Tibial nerve (tissue), 4 donors: ENCODE measurements at regions not wholly inside any gene's neighbourhood (a gene's known extent, or its start where the extent isn't known, plus 50 kb on each side); places are given as distances from the start of the nearest gene placed in this dataset.

ENCODE experiments used
- DNase-seq, 2 donors: peaks; one replicate each; pipeline ENCODE4 v3.0.0-alpha.2; 2019; ENCODE audit warnings: low spot score in 2 of 2
- H3K27ac ChIP-seq, 4 donors: fragments of 200-600 bp; sonication (generic) in 3 of 4; one replicate each; pipeline ENCODE4 v1.5.1; 2017 to 2019; ENCODE audit warnings: mild to moderate bottlenecking in 1 of 4
- H3K27me3 ChIP-seq, 2 donors: fragments of 200-600 bp; sonication (generic) in 1 of 2; one replicate each; pipeline versions ENCODE4 v1.5.1 to v1.6.0; 2017 to 2019
- H3K36me3 ChIP-seq, 3 donors: fragments of 200-600 bp; sonication (generic); one replicate each; pipeline ENCODE4 v1.5.1; 2018 to 2019
- H3K4me1 ChIP-seq, 4 donors: fragments of 200-600 bp; sonication (generic) in 3 of 4; one replicate each; pipeline ENCODE4 v1.5.1; 2017 to 2019
- H3K4me3 ChIP-seq, 4 donors: fragments of 200-600 bp; sonication (generic) in 3 of 4; one replicate each; pipeline ENCODE4 v1.5.1; 2017 to 2019; ENCODE audit warnings: mild to moderate bottlenecking in 1 of 4, moderate library complexity in 1 of 4
- H3K9me3 ChIP-seq, 4 donors: fragments of 200-600 bp; sonication (generic) in 3 of 4; one replicate each; pipeline ENCODE4 v1.5.1; 2017 to 2019
- CTCF ChIP-seq, 5 experiments: fragments of 200-600 bp in 3 of 5; fragments of 450-650 bp in 2 of 5; sonication (generic) in 3 of 5; IDR thresholded peaks; one replicate each; pipeline ENCODE4 v1.5.1; 2016 to 2019; ENCODE audit warnings: antibody characterized with exemption in 5 of 5, mild to moderate bottlenecking in 3 of 5, moderate library complexity in 2 of 5
- EP300 ChIP-seq, 2 donors: sonication (generic); formaldehyde crosslinking; IDR thresholded peaks; one replicate each; pipeline ENCODE4 v1.6.1; 2017; ENCODE audit warnings: antibody characterized with exemption in 2 of 2, mild to moderate bottlenecking in 1 of 2
- POLR2A ChIP-seq, 2 donors: fragments of 450-650 bp; IDR thresholded peaks; one replicate each; pipeline ENCODE4 v1.6.1; 2017; ENCODE audit warnings: antibody characterized with exemption in 2 of 2, mild to moderate bottlenecking in 2 of 2, moderate library complexity in 2 of 2
- WGBS, 2 donors: methylation state at CpG; one replicate each; pipeline ENCODE4 v1.1.5; 2018; 5-methylcytosine and 5-hydroxymethylcytosine counted together

GRCh38 chr2:2399396-2399795 lies 68.3 kb upstream of the MYT1L start:
- Histone ChIP-seq H3K9me3 (no peaks in the 10 kb centered on the region), H3K4me1 (no peaks in the 10 kb centered on the region), H3K27me3 (no peaks in the 10 kb centered on the region), H3K36me3 (no peaks in the 10 kb centered on the region), H3K27ac (no peak overlapping the region), H3K4me3 (no peak overlapping the region)
- DNase-seq: no peak
- 64 to 66% methylated on average over 7 to 8 of the region's 8 CpGs for WGBS, 2 donors
- no peak for TF ChIP-seq POLR2A (IDR thresholded peaks at IDR 0.05)
- no peak for TF ChIP-seq CTCF (IDR thresholded peaks at IDR 0.05)
- no peak for TF ChIP-seq EP300 (IDR thresholded peaks at IDR 0.05)

- peaks cover 0 to 26% (median 0%) of the 10 kb centered on the region in 4 donors for H3K9me3 ChIP-seq
- no peak for TF ChIP-seq POLR2A (IDR thresholded peaks at IDR 0.05)
- TF ChIP-seq CTCF (IDR thresholded peaks at IDR 0.05): no peak
- no peak for TF ChIP-seq EP300 (IDR thresholded peaks at IDR 0.05)
- no peak for DNase-seq
- WGBS, 2 donors: 59 to 80% methylated on average over 2 of the region's 2 CpGs
- no peaks in the 10 kb centered on the region for H3K27me3 ChIP-seq
- H3K4me3 ChIP-seq: no peak overlapping the region
- H3K27ac ChIP-seq: no peak overlapping the region
- no peaks in the 10 kb centered on the region for H3K36me3 ChIP-seq
- no peaks in the 10 kb centered on the region for H3K4me1 ChIP-seq
Observed at GRCh38 chr2:2392332-2392731, 61.3 kb upstream of the MYT1L start.

DNA sequence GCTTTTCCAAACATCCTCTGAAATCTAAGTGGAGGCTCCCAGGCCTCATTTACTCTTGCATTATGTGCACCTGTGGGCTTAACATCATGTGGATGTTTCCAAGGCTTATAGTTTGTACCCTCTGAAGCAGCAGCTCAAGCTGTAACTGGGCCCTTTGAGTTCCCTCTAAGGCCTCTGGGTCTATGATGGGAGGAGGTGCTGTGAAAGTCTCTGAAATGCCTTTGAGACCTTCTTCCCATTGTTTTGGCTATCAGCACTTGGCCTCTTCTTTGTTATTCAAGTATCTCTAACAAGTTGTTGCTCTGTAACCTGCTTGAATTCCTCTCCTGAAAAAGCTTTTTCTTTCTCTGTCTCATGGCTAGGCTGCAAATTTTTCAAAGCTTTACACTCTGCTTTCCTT lies 58.1 kb upstream of the MYT1L start:
- no peak for DNase-seq
- Histone ChIP-seq H3K27ac (no peak overlapping the region), H3K36me3 (no peaks in the 10 kb centered on the region), H3K9me3 (peaks cover 0 to 27% (median 0%) of the 10 kb centered on the region in 4 donors), H3K4me1 (no peaks in the 10 kb centered on the region), H3K4me3 (no peak overlapping the region), H3K27me3 (no peaks in the 10 kb centered on the region)
- TF ChIP-seq POLR2A (IDR thresholded peaks at IDR 0.05): no peak
